H54 (cell line): ENCODE measurements at regions not wholly inside any gene's neighbourhood (a gene's known extent, or its start where the extent isn't known, plus 50 kb on each side); places are given as distances from the start of the nearest gene placed in this dataset.

Source experiments
- DNase-seq: peaks from one replicate; pipeline ENCODE4 v3.0.0; 2011; ENCODE audit warnings: low spot score, mixed read lengths; ENCODE audit not compliant: insufficient read length
- FAIRE-seq: peaks from 3 replicates; lab custom pipeline; 2011; peaks lifted over from hg19 to GRCh38; lab: Jason Lieb, UNC
- POLR2A ChIP-seq: IDR thresholded peaks from 2 replicates; pipeline ENCODE4 v1.6.1; 2011; ENCODE audit warnings: low read depth, mild to moderate bottlenecking, low read length

GRCh38 chr7:96546426-96546825, 163.2 kb downstream of the SEM1 start:
- no peak for TF ChIP-seq POLR2A
- no peak for FAIRE-seq

GRCh38 chr7:96539471-96539870, 170.2 kb downstream of the SEM1 start:
- no peak for TF ChIP-seq POLR2A
- FAIRE-seq, result no peak
- DNase-seq, result no peak

More at GRCh38 chr7:96546426-96546825, 163.2 kb downstream of the SEM1 start:
- no peak for DNase-seq

GRCh38 chr7:96538632-96539031, 171.0 kb downstream of the SEM1 start:
- no peak for DNase-seq

GRCh38 chr7:96534221-96534620, 175.4 kb downstream of the SEM1 start:
- no peak for TF ChIP-seq POLR2A
- DNase-seq (no peak), FAIRE-seq (no peak)

More at GRCh38 chr7:96538632-96539031, 171.0 kb downstream of the SEM1 start:
- TF ChIP-seq POLR2A, result no peak
- FAIRE-seq, result no peak

GRCh38 chr7:96532428-96532935, 177.2 kb downstream of the SEM1 start:
- DNase-seq (no peak), FAIRE-seq (no peak)
- TF ChIP-seq POLR2A, result no peak

GRCh38 chr7:96531331-96531730, 178.3 kb downstream of the SEM1 start:
- no peak for FAIRE-seq
- no peak for DNase-seq
- no peak for TF ChIP-seq POLR2A

GRCh38 chr7:96530786-96531185, 178.9 kb downstream of the SEM1 start:
- FAIRE-seq, result no peak
- no peak for TF ChIP-seq POLR2A

GRCh38 chr7:96527133-96527827, 182.4 kb downstream of the SEM1 start:
- no peak for DNase-seq
- FAIRE-seq, result no peak
- no peak for TF ChIP-seq POLR2A

More at GRCh38 chr7:96530786-96531185, 178.9 kb downstream of the SEM1 start:
- no peak for DNase-seq

- DNase-seq (no peak), FAIRE-seq (no peak)
- TF ChIP-seq POLR2A, result no peak
These were observed 183.2 kb downstream of the SEM1 start for GRCh38 chr7:96526496-96526895.

- DNase-seq, result no peak
- no peak for TF ChIP-seq POLR2A
- no peak for FAIRE-seq
These were observed 188.4 kb downstream of the SEM1 start for GRCh38 chr7:96521068-96521894.

- TF ChIP-seq POLR2A, result no peak
These were observed 186.5 kb upstream of the SLC25A13 start for GRCh38 chr7:96508371-96508770.

GRCh38 chr7:96503597-96503996, 181.7 kb upstream of the SLC25A13 start:
- FAIRE-seq, result no peak
- DNase-seq, result no peak
- TF ChIP-seq POLR2A, result no peak

More at GRCh38 chr7:96508371-96508770, 186.5 kb upstream of the SLC25A13 start:
- DNase-seq (no peak), FAIRE-seq (no peak)

- FAIRE-seq, result no peak
- TF ChIP-seq POLR2A, result no peak
- DNase-seq, result no peak
These were observed 179.4 kb upstream of the SLC25A13 start for GRCh38 chr7:96501318-96501717.

GRCh38 chr7:96499532-96499931, 177.6 kb upstream of the SLC25A13 start:
- FAIRE-seq, result no peak
- no peak for TF ChIP-seq POLR2A
- DNase-seq, result no peak
